Hypothalamus (tissue), 51 donors: ENCODE measurements at regions not wholly inside any gene's neighbourhood (a gene's known extent, or its start where the extent isn't known, plus 50 kb on each side); places are given as distances from the start of the nearest gene placed in this dataset.
"Not testable (repeated sequence)": the region's sequence is repeated elsewhere in the genome, so short reads cannot be mapped to it uniquely, and the experiment has no call there.

ENCODE experiments used
- DNase-seq, 51 donors: peaks; one replicate each; lab custom pipeline; 2025; lab: John Stamatoyannopoulos, UW

- no peak for DNase-seq
These were observed 96.6 kb downstream of the MYCN start for GRCh38 chr2:16036951-16037350.

GRCh38 chr2:16035747-16036745 lies 95.7 kb downstream of the MYCN start:
- no peak for DNase-seq

- DNase-seq: no peak
These were observed 94.8 kb downstream of the MYCN start for GRCh38 chr2:16034975-16035746.

DNA sequence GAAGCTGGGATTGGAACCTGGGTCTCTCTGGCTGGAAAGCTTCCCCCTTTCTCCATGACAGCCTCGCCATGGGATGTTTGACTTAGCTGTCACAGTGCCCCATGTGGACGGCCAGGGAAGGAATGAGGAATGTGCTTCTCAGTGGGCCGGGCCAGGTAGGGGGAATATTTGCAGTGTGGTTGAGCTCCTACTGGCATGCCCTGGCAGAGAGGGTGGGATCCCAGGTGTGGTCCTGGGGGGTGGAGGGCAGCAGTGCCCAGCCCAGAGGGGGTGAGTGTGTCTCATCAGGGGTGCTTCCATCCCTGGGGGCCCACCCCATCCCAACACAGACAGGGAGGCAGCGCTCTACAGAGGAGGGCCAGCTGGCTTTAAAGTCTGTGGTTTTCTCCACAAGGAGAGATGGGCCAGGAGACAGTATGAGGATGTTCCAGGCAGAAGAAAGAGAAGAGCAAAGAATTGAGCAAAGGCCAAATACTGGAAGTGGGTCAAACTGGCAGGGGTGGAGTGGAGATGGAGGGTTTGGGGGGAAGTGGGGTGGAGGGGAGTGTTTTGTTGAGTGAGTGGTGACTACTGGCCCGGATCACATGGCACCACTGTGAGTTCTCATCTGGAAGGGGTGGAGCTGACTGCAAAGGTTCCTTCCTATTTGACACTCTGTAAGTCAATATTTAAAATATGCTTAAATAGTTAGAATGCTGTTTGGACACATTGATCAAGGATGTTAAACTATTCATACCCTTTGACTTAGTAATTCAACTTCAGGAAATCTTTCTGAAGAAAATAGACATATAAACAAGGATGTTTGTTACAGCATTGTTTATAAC lies 94.0 kb downstream of the MYCN start:
- DNase-seq: peak in 1 of 51 donors; percentile 19

GRCh38 chr2:16033032-16033293 lies 92.6 kb downstream of the MYCN start:
- DNase-seq: no peak

DNA sequence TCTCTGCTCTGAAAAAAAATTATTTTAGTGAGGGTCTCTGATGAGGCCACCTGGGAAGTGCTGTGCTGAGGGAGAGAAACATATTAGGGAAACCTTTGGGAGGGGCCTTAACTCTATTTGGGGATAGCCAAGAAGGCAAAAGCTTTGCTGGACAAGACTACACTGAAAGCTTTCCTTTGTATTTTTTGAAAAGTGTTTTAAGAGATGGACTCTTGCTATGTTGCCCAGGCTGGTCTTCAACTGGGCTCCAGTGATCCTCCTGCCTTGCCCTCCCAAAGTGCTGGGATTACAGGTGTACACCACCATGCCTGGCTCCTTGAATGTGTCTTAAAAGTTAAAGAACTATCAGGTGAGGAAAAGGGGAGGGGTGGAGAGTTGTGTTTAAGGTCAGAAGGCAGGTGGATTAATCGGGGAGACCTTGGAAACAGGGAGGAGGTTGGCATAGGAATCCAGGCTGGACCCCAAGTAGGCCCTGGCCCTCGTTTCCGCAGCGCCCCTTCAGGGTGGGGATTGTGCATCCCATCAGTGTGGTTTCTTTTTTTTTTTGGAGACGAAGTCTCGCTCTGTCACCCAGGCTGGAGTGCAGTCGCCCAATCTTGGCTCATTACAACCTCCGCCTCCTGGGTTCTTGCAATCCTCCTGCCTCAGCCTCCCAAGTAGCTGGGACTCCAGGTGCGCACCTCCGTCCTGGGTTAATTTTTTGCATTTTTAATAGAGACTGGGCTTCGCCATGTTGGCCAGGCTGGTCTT lies 92.1 kb downstream of the MYCN start:
- DNase-seq: no peak

DNA sequence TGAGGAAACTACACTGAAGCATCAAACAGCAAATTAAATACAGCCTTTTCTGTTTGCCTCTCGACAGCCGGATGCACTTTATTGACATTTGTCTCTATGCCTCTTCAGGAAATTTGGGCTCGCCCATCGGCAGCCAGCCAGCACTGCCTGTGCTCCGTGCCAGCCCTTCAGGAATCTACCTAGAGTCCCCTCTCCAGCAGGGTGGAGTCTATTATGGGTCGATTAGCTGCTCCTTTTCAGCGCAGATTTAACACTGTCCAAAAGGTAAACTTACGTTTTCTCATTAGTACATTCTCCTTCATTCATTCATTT lies 91.5 kb downstream of the MYCN start:
- DNase-seq: peak in 1 of 51 donors; percentile 5

DNA sequence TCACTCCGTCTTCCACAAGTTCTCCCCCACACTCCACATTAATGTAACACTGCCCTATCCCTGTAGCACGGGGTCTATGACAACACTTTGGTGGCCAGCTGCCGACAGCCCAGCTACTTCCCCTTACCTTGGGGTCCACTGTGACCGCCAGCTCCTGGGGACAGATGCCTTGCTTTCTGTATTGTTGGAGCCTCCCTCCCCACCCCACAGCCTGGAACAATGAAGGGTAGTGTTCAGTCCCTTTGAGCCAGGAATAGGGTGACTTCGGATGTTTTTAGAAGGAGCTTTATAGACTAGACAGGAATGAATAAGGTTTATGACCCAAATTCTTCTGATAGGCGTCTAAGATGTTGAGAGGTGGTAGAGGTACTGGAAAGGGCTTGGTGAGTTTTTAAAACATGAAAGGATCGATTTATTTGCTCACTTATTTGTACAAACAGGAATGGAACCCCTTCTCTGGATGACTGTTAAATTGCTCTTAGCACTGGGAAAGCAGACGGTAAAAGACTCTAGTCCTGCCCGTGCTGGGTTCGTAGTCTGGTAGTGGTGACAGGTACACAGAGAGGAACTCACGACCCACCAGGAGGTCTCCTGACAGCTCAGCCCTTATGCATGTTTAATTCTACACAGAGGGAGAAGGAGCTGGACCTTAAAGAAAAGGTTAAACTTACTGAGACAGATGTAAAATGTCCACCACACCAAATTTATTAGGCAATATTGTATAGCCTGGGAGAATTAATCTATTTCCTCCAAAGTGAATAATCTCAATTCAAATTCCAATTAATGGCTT lies 90.9 kb downstream of the MYCN start:
- DNase-seq: peak in 20 of 51 donors; percentile 8 to 62 (median 38)

DNA sequence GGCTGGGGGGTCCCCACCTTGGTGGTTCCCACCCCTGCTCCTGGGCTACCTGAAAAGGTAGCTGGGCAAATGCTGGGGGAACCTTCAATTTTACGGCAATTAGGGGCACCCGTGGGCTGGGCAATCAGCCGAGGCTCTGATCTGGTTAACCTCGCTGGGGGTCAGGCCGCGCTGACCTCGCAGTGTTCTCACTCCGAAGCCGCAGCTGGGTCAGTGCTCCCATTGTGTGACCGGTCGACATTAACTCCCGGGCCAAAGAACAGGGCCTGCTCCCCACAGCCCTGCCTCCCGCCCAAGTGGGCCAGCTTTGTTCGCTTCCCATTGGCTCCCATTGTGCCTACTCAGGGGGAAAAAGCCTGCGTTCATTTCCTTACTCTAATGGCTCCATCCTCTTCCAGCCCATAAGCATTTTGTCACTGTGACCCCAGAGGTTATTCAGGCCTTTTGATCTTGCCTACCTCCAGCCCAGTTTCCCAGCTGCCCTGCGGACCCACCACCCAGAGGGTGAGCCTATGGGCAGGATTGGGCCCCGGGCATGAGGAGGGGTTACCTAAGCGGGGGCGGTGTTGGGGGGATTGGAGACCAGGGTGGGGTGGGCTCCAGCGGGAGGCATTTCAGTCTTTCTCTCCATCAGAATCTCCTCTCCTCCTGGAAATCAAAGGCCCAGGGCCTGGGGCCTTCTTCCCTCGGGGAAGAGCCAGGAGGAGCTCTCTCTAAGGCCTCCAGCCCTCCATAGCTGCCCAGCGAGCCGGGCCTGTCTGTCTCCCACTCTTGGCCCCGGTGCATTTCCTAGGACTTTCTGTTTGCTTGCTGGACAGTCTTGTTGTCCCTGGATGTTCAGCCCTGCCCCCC lies 90.1 kb downstream of the MYCN start:
- peak in 24 of 51 donors; percentile 9 to 72 (median 42) for DNase-seq

DNA sequence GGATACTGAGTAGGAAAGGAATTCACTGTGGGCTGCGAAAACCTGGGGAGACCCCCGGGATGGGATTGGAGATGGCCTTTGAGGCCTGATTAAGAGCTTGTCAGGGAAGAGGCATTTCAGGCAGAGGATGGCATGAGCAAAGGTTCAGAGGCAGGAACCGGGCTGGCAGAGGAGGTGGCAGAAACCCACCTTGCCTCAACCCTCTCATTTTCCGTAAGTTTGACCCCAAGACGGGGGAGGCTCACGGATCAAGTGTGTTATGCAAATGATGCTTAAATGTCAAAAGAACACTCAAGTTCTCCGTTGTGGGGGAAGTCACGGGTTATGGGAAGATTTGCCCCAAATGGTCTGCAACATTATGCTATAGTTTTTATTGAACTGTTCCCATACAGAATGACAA lies 88.3 kb downstream of the MYCN start:
- no peak for DNase-seq

DNA sequence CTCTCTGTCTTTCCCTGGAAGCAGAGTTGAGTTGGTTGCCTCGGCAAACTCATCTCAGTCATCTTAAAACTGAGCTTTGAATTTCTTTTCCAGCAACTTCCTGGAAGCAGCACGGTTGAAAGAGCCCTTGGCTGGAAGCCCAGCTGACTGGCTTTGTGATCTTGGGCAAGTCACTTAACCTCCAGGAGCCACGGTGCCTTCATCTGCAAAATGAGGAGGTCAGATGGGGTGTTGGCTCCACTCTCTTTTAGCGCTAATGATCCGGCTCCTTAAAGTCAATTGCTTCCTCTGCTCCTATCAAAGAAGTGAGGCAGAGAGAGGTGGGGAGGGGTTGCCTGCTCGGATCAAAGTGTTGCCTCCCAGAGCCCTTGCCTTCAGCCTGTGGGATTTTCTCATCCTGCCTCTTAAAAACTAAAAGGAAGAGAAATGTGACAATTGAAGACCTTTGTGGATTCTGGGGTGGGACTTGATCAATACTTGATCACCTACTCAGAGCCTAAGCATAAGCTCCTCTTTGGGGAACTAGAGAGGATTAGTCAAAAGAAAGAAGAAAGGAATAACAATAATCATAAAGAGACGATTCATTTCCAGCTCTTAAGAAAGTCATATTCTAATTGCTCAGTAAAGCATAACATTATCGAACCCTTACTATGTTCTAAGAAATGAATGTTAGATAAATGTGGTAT lies 86.6 kb downstream of the MYCN start:
- no peak for DNase-seq

- no peak for DNase-seq
These were observed 85.7 kb downstream of the MYCN start for GRCh38 chr2:16025876-16026640.

- no peak for DNase-seq
These were observed 85.0 kb downstream of the MYCN start for GRCh38 chr2:16025211-16025875.

DNA sequence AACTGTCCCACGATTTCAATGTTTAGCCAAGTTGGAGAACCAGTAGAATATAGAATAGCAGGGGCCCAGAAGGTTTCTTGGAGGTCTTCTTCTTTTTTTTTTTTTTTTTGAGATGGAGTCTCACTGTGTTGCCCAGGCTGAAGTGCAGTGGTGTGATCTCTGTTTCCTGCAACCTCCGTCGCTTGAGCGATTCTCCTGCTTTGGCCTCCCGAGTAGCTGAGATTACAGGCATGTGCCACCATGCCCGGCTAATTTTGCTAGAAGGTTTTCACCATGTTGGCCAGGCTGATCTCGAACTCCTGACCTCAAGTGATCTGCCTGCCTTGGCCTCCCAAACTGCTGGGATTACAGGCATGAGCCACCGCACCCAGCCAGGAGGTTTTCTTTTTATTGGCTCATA lies 84.3 kb downstream of the MYCN start:
- not testable (repeated sequence) for DNase-seq

DNA sequence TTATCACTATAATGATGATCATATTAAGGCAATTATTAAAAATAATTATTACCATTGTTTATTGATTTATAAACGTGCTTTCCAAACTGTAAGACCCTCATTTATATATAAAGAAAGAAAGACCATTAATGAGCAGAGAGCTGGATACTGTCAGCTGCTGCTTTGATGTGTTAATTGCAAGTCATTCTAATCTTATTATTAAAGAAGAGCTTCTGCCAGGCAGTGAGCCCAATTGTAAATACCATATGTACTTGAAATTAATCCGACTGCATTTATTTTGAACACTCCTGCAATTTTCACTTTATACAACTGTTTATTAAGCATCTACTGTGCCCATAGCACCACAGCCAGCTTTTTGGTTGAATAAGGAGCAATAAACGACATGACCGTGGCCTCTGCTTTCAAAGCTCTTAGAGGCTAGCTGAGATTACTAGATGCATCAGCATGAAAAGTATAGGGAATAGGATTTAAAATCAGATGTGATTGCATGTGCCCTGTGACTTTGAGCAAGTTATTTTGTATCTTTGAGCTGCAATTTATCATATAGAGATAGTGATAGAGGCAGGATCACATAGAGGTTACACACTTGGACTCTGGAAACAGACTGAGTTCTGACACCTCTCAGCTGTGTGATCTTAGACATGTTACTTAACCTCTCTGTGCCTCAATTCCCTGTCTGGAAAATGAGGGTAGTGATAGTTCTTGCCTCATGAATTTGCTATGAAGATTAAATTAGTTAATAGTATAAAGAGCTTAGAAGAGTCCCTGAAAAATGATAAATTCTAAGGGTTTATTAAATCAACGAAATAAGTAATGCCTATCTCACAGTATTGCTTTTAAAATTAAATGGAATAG lies 83.4 kb downstream of the MYCN start:
- DNase-seq: no peak
